GM12878 (cell line): ENCODE measurements at regions not wholly inside any gene's neighbourhood (a gene's known extent, or its start where the extent isn't known, plus 50 kb on each side); places are given as distances from the start of the nearest gene placed in this dataset.

Source experiments
- ATAC-seq: fragments of 200-7000 bp; cut with Tn5 transposase; 3 replicates; pipeline ENCODE4 v1.9.1; 2020; ENCODE audit warnings: mild to moderate bottlenecking, moderate library complexity
- BruUV-seq: library from RNA; stranded (reverse); fragments of 400-500 nt; replicated peaks from 2 replicates; lab custom pipeline; 2021; lab: Mats Ljungman, UMichigan
- CTCF ChIA-PET: fragments of 300-600 bp; sonication (Branson Sonifier 250); formaldehyde crosslinking; extraction: SDS; loops from one replicate; lab custom pipeline; 2021; ENCODE audit warnings: inconsistent platforms; lab: Yijun Ruan, JAX
- POLR2A ChIA-PET: fragments of 350-600 bp; formaldehyde crosslinking; extraction: SDS; loops from one replicate; lab custom pipeline; 2021; ENCODE audit warnings: inconsistent platforms; lab: Charles Lee
- RAD21 ChIA-PET: fragments of 300-600 bp; sonication (Branson Sonifier 250); formaldehyde crosslinking; loops from one replicate; lab custom pipeline; 2023; ENCODE audit warnings: antibody characterized with exemption; ENCODE audit not compliant: unreplicated experiment; lab: Charles Lee
- SMC1A ChIA-PET: fragments of 300-600 bp; sonication (Branson Sonifier 250); formaldehyde crosslinking; loops from one replicate; lab custom pipeline; 2023; ENCODE audit not compliant: unreplicated experiment, uncharacterized antibody; lab: Charles Lee
- DNase-seq: peaks from one replicate; pipeline ENCODE4 v3.0.0-alpha.2; 2011; ENCODE audit warnings: low read depth, low spot score
- FAIRE-seq: peaks from 3 replicates; lab custom pipeline; 2011; peaks lifted over from hg19 to GRCh38; lab: Jason Lieb, UNC
- H2AFZ ChIP-seq: 2 replicates; pipeline ENCODE4 v1.6.0; 2011; ENCODE audit warnings: low read depth, low read length, control low read depth; ENCODE audit not compliant: control insufficient read depth
- H3K27ac ChIP-seq: 2 replicates; pipeline ENCODE4 v1.5.1; 2011; ENCODE audit warnings: control low read depth; ENCODE audit not compliant: control insufficient read depth, insufficient read depth
- H3K27me3 ChIP-seq, 2 experiments: replicated peaks in 1 of 2; 2 replicates each; pipeline versions ENCODE4 v1.6.0 to v1.6.1; 2011; ENCODE audit warnings: low read length in 1 of 2; ENCODE audit not compliant: control insufficient read depth in 2 of 2, insufficient read depth in 2 of 2
- H3K36me3 ChIP-seq, 2 experiments: 2 replicates each; pipeline ENCODE4 v1.5.1; 2011; ENCODE audit warnings: low read length in 1 of 2; ENCODE audit not compliant: control insufficient read depth in 2 of 2, insufficient read depth in 2 of 2
- H3K4me1 ChIP-seq: 2 replicates; pipeline ENCODE4 v1.6.1; 2011; ENCODE audit warnings: mild to moderate bottlenecking, low read length, moderate library complexity, mixed read lengths; ENCODE audit not compliant: control insufficient read depth, insufficient read depth
- H3K4me2 ChIP-seq: 2 replicates; pipeline ENCODE4 v1.6.0; 2011; ENCODE audit warnings: control low read depth; ENCODE audit not compliant: control insufficient read depth, insufficient read depth
- H3K4me3 ChIP-seq: fragments of 200-600 bp; sonication (generic); 2 replicates; pipeline ENCODE4 v1.5.1; 2016
- H3K79me2 ChIP-seq: 2 replicates; pipeline ENCODE4 v1.6.0; 2011; ENCODE audit warnings: low read length; ENCODE audit not compliant: control insufficient read depth, insufficient read depth
- H3K9ac ChIP-seq: 2 replicates; pipeline ENCODE4 v1.8.0; 2011; ENCODE audit warnings: low read length, control low read depth, mixed read lengths; ENCODE audit not compliant: control insufficient read depth, insufficient read depth
- H3K9me3 ChIP-seq: replicated peaks from 3 replicates; pipeline ENCODE4 v1.5.1; 2011; ENCODE audit warnings: mild to moderate bottlenecking, low read length; ENCODE audit not compliant: control insufficient read depth, insufficient read depth
- H4K20me1 ChIP-seq: 2 replicates; pipeline ENCODE4 v1.6.0; 2011; ENCODE audit not compliant: control insufficient read depth, insufficient read depth
- GABPA ChIP-seq: IDR thresholded peaks from 2 replicates; pipeline ENCODE4 v1.6.1; 2014; ENCODE audit warnings: antibody characterized with exemption, low read depth, mild to moderate bottlenecking, inconsistent platforms
- MYC ChIP-seq: IDR thresholded peaks from 2 replicates; pipeline ENCODE4 v1.6.1; 2011; ENCODE audit warnings: mild to moderate bottlenecking, low read length, moderate library complexity, inconsistent platforms; ENCODE audit not compliant: insufficient read depth, insufficient replicate concordance, insufficient read length, severe bottlenecking
- RAD51 ChIP-seq: fragments of 450-650 bp; IDR thresholded peaks from 2 replicates; pipeline ENCODE4 v1.6.1; 2016; ENCODE audit warnings: moderate library complexity, mild to moderate bottlenecking, inconsistent platforms
- SUPT20H ChIP-seq: IDR thresholded peaks from 2 replicates; pipeline ENCODE4 v1.6.1; 2011; ENCODE audit warnings: low read depth, mild to moderate bottlenecking, low read length, moderate library complexity, borderline replicate concordance; ENCODE audit not compliant: control insufficient read depth
- ZNF207 ChIP-seq: fragments of 450-650 bp; IDR thresholded peaks from 2 replicates; pipeline ENCODE4 v1.6.1; 2014; ENCODE audit warnings: antibody characterized with exemption, mild to moderate bottlenecking, borderline replicate concordance
- WGBS: methylation state at CpG from one replicate; pipeline ENCODE4 v1.1.6; 2016; ENCODE audit warnings: low lambda C conversion rate; ENCODE audit not compliant: insufficient replicate concordance, insufficient coverage; ENCODE audit errors: missing lambda C conversion rate; 5-methylcytosine and 5-hydroxymethylcytosine counted together
- in situ Hi-C: fragments of 300-500 bp; cut with MboI; formaldehyde crosslinking; loops from 9 replicates; pipeline ENCODE4 v1.14.3; 2018; ENCODE audit warnings: mixed read lengths
- intact Hi-C: fragments of 100-400 bp; cut with micrococcal nuclease; formaldehyde crosslinking; loops from one replicate; pipeline ENCODE4 v1.14.2; 2022; ENCODE audit not compliant: unreplicated experiment

GRCh38 chr17:69606142-69606800, 191.8 kb downstream of the MAP2K6 start:
- Histone ChIP-seq H3K36me3 (no peaks in the 10 kb centered on the region), H3K9me3 (no peaks in the 10 kb centered on the region; the same call in 2 of the 3 replicates), H3K9ac (no peak overlapping the region), H3K79me2 (no peaks in the 10 kb centered on the region), H3K4me3 (no peak overlapping the region), H3K27ac (no peak overlapping the region), H3K27me3 (no peaks in the 10 kb centered on the region), H3K4me2 (no peak overlapping the region; the same call in 1 of the 2 replicates), H4K20me1 (no peaks in the 10 kb centered on the region), H2AFZ (no peak overlapping the region), H3K4me1 (peaks cover 2% of the 10 kb centered on the region; the same call in 1 of the 2 replicates)
- POLR2A ChIA-PET, result no interaction called here
- FAIRE-seq (no peak), ATAC-seq (no peak), DNase-seq (no peak)
- WGBS, result 55% methylated on average over 5 of the region's 5 CpGs
- RAD21 ChIA-PET, result interaction anchor here (0.9 to 4.1 kb wide), 13 partner anchors 12 to 1017 kb away, joined by 3 to 40 read pairs (median 7); no protein-coding TSS in a partner anchor
- SMC1A ChIA-PET, result interaction anchor here (0.6 to 4.9 kb wide), 23 partner anchors 12 to 1018 kb away, joined by 3 to 51 read pairs (median 5); no protein-coding TSS in a partner anchor
- intact Hi-C loops, result loop anchor here (2.0 to 5.0 kb wide), 2 partner anchors 946 to 1017 kb away; no protein-coding TSS in a partner anchor
- in situ Hi-C loops, result no loop called here
- BruUV-seq, result no TSS peak
- CTCF ChIA-PET, result interaction anchor here (0.6 to 4.9 kb wide), 43 partner anchors 8 to 1426 kb away, joined by 3 to 76 read pairs (median 4); partner anchors contain the start of gene KCNJ2
- TF ChIP-seq MYC (no peak), ZNF207 (no peak), RAD51 (no peak), GABPA (no peak), SUPT20H (no peak)
